SU-DHL-6 (cell line): ENCODE measurements at regions not wholly inside any gene's neighbourhood (a gene's known extent, or its start where the extent isn't known, plus 50 kb on each side); places are given as distances from the start of the nearest gene placed in this dataset.

Experiments used
- CTCF ChIP-seq: fragments of 200-600 bp; sonication (generic); IDR thresholded peaks from one replicate; pipeline ENCODE4 v1.5.1; 2017; ENCODE audit warnings: antibody characterized with exemption, mild to moderate bottlenecking, low read length, moderate library complexity; ENCODE audit not compliant: insufficient read depth, poor library complexity, severe bottlenecking
- EZH2phosphoT487 ChIP-seq: fragments of 200-600 bp; sonication (generic), shearing (Covaris generic); conservative IDR thresholded peaks from 2 replicates; pipeline ENCODE4 v1.6.1; 2018; ENCODE audit warnings: mild to moderate bottlenecking, antibody characterized with exemption, low read length, moderate library complexity, mixed read lengths

GRCh38 chr1:30277415-30277814 is 446.0 kb downstream of the MATN1 start:
- TF ChIP-seq CTCF (no peak), EZH2phosphoT487 (no peak)
